ENCODE measurements at regions not wholly inside any gene's neighbourhood (a gene's known extent, or its start where the extent isn't known, plus 50 kb on each side); places are given as distances from the start of the nearest gene placed in this dataset.

GRCh38 chr11:120032766-120033390 lies 105.0 kb downstream of the TRIM29 start:
- DNase-seq: no peak

GRCh38 chr11:120031612-120032600 lies 106.0 kb downstream of the TRIM29 start:
- DNase-seq: no peak

DNA sequence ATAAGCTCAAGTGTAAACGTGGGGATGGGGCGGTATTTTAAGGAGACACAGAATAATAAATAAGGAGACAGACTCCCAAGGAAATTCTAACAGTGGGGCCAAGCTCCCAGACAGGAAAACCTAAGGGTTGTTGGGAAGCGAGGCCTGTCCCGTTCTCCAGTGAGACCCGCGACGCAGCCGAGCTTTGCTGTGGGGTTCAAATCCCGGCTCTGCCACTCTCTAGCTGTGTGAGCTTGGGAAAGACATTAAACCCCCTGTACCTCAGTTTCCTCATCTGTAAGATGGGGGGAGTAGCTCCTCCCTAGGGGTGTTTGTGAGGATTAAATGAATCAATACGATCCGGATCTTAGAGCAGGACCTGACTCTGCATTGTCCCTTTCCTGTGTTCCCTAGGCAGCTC lies 106.8 kb downstream of the TRIM29 start:
- DNase-seq: no peak

DNA sequence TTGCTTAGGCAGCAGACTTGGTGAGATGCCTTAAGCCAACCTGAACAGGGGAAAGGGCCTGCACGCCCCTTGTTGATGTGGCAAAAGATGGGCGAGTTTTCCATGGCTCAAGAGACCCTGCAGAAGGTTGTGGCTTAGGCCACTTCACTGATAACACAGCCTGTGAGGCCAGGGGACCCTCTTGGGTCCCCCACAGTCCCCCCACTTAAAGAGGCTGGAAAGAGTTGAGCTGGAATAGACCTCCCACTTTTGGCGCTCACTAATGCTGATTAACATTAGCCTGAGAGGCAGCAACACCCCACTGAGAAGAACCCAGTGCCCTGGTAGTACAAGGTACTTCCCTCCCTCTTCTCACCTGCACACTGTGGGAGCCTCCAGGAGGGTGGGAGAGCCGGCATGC lies 107.5 kb downstream of the TRIM29 start:
- DNase-seq: no peak

- no peak for DNase-seq
Measured at GRCh38 chr11:120029321-120029720, 108.6 kb downstream of the TRIM29 start.

- no peak for DNase-seq
Measured at GRCh38 chr11:120028897-120029258, 109.0 kb downstream of the TRIM29 start.

DNA sequence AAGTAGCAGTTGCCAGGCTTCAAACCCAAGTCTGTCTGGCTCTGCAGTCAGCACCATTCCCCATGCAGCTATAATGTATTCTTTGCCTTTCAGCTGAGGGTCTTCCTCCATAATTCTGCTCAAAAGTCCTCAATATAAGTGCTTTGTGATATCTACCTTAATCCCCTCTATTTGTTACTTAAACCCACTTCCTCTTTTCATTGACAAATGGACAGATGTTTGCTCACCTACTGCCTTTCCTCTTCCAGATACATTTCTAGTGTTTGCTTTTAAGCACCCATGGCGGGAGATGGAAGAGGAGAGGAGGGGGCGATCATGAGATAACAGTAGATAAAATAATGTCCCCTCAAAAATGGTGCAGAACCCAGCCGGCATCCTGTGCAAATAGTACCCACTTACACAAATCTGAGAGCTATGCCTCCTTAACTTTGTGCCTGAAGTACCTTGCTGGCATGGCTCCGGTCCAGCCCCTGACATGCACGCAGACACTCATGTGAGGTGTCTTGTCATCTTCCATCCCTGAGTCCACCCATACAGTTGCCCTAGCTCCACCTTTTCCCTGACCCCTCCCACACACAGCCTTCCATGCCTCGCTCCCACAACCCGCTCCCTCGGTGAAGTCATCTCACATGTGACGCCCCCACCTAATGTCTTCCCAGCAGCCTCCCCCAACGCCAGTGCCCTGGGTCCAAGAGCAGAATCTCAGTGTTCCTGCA lies 109.6 kb downstream of the TRIM29 start:
- DNase-seq: no peak

GRCh38 chr11:120027546-120028180 lies 110.2 kb downstream of the TRIM29 start:
- no peak for DNase-seq

GRCh38 chr11:120025606-120026335 lies 112.1 kb downstream of the TRIM29 start:
- DNase-seq: no peak

GRCh38 chr11:120024586-120024985 lies 113.3 kb downstream of the TRIM29 start:
- DNase-seq: no peak

- DNase-seq: no peak
Measured at GRCh38 chr11:120024046-120024445, 113.9 kb downstream of the TRIM29 start.

DNA sequence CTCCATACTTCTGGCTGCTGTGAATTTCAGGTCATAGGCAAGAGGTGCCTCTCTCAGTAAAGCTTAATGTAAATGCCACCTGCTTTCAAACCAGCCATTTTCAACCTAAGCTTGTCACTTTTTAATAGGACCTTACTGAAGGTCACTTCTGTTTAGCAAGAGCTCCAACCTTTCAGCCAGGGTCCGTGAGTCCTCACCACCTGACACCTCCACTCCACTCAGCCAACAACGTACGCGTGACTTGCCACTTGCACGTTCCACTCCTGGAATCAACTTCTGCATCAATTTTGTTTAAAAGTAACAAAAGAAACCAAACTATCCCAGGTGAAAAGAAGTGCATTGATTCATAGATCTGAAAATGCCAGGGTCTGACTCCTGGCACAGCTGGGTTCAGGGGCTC lies 114.4 kb downstream of the TRIM29 start:
- DNase-seq: no peak

DNA sequence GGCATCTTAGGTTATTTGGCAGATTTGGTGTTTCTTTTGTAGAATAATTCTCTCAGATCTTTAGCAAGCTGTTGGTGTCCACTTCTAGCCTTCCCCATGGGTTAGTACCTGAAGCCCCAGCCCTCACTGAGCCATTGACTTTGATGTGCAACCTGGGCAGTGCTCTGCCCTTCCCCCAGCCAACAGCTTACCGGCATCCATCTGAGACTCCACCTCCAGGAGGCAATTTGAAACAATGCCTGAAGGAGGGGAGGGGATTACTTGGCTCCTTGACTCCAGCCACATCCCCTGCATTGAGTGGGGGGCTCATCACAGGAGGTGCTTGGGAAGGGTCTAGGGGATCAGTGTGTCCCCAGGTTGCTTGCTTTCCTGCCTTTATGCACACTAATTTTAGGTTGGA lies 114.8 kb downstream of the TRIM29 start:
- no peak for DNase-seq

- no peak for DNase-seq
Measured at GRCh38 chr11:120022617-120023016, 115.3 kb downstream of the TRIM29 start.

GRCh38 chr11:120021978-120022377 lies 115.9 kb downstream of the TRIM29 start:
- no peak for DNase-seq

DNA sequence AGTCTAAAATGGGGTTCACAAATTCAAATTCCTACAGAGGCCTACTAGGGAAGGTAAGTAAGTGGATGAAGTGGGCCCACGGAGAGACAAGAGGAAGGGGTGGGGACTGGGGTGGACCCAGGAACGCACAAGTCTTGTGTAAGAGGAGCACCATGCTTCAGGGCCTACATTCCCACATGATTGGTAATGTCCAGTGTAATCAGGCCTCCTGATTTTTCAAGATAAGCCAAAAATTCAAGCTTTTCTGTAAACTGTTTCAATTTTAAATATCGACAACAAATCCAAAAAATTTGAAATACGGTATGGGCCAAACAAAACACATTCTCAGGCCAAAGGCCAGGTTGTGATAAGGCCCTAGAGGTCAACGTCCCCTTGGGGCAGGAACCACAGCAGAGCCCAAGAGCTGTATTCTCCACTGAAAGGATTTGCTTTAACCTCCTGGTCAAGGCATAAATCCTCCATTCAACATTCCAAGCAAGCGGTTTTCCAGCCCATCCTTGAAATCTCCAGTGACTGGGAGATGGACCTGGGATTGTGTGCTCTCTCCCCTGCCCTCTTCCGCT lies 116.4 kb downstream of the TRIM29 start:
- no peak for DNase-seq

- no peak for DNase-seq
Measured at GRCh38 chr11:120020981-120021380, 116.9 kb downstream of the TRIM29 start.

DNA sequence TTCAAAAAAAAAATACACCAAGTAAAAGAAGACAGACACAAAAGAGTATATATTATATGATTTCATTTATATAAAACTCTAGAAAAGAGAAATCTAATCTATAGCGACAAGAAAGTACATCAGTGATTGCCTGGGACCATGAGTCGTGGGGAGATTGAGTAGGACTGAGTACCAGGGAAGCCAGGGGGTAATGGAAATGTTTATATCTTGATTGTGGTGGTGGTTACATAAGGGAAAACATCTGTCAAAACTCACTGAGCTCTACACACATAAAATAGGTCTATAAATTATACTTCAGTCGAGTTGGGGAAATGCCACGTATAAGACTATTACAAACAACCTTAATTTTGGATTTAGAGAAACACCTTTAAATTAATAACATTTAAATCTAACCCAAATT lies 117.4 kb downstream of the TRIM29 start:
- DNase-seq: no peak

GRCh38 chr11:120019191-120019590 lies 118.7 kb downstream of the TRIM29 start:
- DNase-seq: no peak

- DNase-seq: no peak
Measured at GRCh38 chr11:120017582-120018150, 120.2 kb downstream of the TRIM29 start.

DNA sequence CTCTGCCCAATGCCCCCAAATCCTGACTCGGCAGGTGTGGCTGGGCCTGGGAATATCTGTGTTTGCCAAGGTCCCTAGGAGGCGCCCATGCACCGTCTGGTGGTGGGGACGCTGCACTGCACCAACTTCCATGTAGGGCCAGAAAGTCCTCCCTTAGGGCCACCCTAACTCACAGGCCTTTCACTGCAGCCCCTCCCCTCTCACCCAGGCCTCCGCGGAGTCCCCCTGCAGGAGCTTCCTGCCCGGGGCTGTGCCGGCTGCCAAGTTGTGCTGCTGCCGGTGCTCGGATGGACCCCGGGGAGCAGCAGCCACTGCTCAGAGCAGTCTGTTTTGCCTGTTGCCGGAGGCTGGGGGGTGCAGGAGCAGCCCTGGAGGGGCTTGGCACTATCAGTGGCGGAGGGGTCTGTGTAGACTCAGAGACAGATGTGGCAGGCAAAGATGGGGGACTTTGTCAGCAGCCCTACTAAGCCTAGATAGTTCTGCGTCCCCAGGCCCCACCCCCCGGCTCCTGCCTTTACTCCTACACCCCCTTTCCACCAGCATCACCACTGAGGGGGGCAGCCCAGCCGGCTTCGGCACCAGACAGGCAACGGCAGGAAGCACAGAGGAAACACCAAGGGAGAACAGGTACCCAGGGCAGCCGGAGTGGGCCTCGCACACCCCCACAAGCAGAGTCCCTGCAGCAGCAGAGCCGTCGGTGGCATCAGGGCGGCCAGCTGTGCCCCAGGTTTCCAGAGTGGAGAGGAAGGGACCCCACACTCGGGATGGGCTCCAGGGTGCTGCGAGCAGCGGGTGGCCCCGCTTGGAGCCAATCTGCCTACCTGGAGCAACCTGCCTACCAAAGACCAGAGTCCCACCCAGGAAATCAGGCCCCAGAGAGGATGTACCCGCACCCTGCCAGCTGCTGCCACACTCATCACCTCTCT lies 124.3 kb downstream of the TRIM29 start:
- DNase-seq: no peak

Measured in EL (cell line).